MM.1S (cell line): ENCODE measurements at regions not wholly inside any gene's neighbourhood (a gene's known extent, or its start where the extent isn't known, plus 50 kb on each side); places are given as distances from the start of the nearest gene placed in this dataset.

Experiments used
- EZH2 ChIP-seq: fragments of 300-600 bp; sonication (generic); optimal IDR thresholded peaks from 2 replicates; pipeline ENCODE3; 2017; ENCODE audit warnings: low read depth, mild to moderate bottlenecking, antibody characterized with exemption, low read length, mixed read lengths
- TF ChIP-seq, protein P1 (sequence below): fragments of 300-600 bp; sonication (generic); IDR thresholded peaks from 2 replicates; pipeline ENCODE4 v1.5.1; 2016; ENCODE audit warnings: antibody characterized with exemption, low read length, mixed read lengths

DNA sequence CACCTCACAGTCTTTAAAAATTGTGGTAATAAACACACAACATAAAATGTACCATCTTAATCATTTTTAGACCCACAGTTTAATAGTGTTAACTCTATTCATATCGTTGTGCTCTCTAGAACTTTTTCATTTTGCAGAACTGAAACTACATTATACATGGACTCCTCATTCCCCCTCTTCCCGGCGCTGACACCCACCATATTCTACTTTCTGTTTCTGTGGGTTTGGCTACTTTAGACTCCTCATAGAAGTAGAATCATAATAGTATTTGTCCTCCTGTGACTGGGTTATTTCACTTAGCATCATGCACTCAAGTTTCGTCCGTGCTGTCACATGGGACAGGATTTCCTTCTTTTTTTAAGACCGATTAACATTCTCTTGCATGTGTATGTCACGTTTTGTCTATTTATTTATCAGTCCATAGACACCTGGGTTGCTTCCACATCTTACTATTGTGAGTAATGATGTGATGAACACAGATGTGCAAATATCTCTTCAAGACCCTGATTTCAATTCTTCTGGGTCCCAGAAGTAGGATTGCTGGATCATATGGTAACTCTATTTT, 62.9 kb upstream of the TMPRSS2 start:
- TF ChIP-seq, protein P1, sequence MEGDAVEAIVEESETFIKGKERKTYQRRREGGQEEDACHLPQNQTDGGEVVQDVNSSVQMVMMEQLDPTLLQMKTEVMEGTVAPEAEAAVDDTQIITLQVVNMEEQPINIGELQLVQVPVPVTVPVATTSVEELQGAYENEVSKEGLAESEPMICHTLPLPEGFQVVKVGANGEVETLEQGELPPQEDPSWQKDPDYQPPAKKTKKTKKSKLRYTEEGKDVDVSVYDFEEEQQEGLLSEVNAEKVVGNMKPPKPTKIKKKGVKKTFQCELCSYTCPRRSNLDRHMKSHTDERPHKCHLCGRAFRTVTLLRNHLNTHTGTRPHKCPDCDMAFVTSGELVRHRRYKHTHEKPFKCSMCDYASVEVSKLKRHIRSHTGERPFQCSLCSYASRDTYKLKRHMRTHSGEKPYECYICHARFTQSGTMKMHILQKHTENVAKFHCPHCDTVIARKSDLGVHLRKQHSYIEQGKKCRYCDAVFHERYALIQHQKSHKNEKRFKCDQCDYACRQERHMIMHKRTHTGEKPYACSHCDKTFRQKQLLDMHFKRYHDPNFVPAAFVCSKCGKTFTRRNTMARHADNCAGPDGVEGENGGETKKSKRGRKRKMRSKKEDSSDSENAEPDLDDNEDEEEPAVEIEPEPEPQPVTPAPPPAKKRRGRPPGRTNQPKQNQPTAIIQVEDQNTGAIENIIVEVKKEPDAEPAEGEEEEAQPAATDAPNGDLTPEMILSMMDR = no peak
- no peak for TF ChIP-seq EZH2
